ENCODE measurements at regions not wholly inside any gene's neighbourhood (a gene's known extent, or its start where the extent isn't known, plus 50 kb on each side); places are given as distances from the start of the nearest gene placed in this dataset.

- Histone ChIP-seq H3K4me3 (ENCODE audit: control extremely low read depth in 1 of 5, extremely low read depth in 1 of 5, insufficient read depth in 1 of 5, low read depth in 2 of 5, low read length in 4 of 5) (no peak overlapping the region), H3K9me3 (ENCODE audit: control extremely low read depth in 1 of 3, control insufficient read depth in 2 of 3, insufficient read depth in 1 of 3, low read length in 2 of 3) (no peaks in the 10 kb centered on the region), H4K20me1 (ENCODE audit: control insufficient read depth, insufficient read depth, low read length, poor library complexity, severe bottlenecking) (no peaks in the 10 kb centered on the region), H3K27ac (ENCODE audit: low read length in 2 of 2) (no peak overlapping the region), H3K79me2 (ENCODE audit: control insufficient read depth, insufficient read depth, low read length) (no peaks in the 10 kb centered on the region), H3K36me3 (replicated peaks in 1 of 2; ENCODE audit: control extremely low read depth in 1 of 2, control insufficient read depth in 1 of 2, extremely low read depth in 1 of 2, insufficient read depth in 2 of 2, low read length in 1 of 2) (no peaks in the 10 kb centered on the region), H3K27me3 (replicated peaks in 1 of 4; ENCODE audit: control extremely low read depth in 1 of 4, control insufficient read depth in 3 of 4, insufficient read depth in 4 of 4, low read length in 3 of 4) (peaks cover 0 to 11% (median 0%) of the 10 kb centered on the region in 4 experiments), H2AFZ (ENCODE audit: insufficient read depth, low read depth, low read length, poor library complexity, severe bottlenecking) (no peak overlapping the region), H3K4me2 (replicated peaks; ENCODE audit: low read depth, low read length, poor library complexity, severe bottlenecking) (no peak overlapping the region), H3K4me1 (ENCODE audit: control insufficient read depth in 2 of 2, insufficient read depth in 2 of 2, low read length in 2 of 2) (no peaks in the 10 kb centered on the region), H3K9ac (ENCODE audit: low read length) (no peak overlapping the region)
- ATAC-seq (ENCODE audit: low read depth) (no peak), DNase-seq (no peak)
- Mint-ChIP-seq H3K27me3 (peaks cover 18% of the 10 kb centered on the region), H3K4me3 (no peak overlapping the region), H3K27ac (no peak overlapping the region), H3K9me3 (ENCODE audit: insufficient read depth) (no peaks in the 10 kb centered on the region), H3K4me1 (no peaks in the 10 kb centered on the region)
- intact Hi-C loops (cut with micrococcal nuclease), result no loop called here
- no peak for TF ChIP-seq EZH2 (IDR thresholded peaks at IDR 0.05; ENCODE audit: borderline replicate concordance, insufficient read depth, low read depth, low read length, poor library complexity, severe bottlenecking)
- no peak for TF ChIP-seq CTCF (IDR thresholded peaks at IDR 0.05)
- WGBS (ENCODE audit: insufficient coverage), result no CpG with 5 or more reads among the region's 2 CpGs
- POLR2A ChIA-PET, result no interaction called here
- CTCF ChIA-PET, result no interaction called here
These were observed 137.3 kb downstream of the VEGFA start for GRCh38 chr6:43907312-43907711.

GRCh38 chr6:43904311-43905123 lies 134.5 kb downstream of the VEGFA start:
- Mint-ChIP-seq H3K4me1 (no peaks in the 10 kb centered on the region), H3K9me3 (ENCODE audit: insufficient read depth) (no peaks in the 10 kb centered on the region), H3K27ac (no peak overlapping the region), H3K4me3 (no peak overlapping the region), H3K27me3 (peaks cover 18% of the 10 kb centered on the region)
- intact Hi-C loops (cut with micrococcal nuclease), result no loop called here
- no peaks in the 10 kb centered on the region for H3K79me2 ChIP-seq (ENCODE audit: control insufficient read depth, insufficient read depth, low read length)
- ChIA-PET CTCF (no interaction called here), POLR2A (no interaction called here)
- no peak overlapping the region for H3K4me2 ChIP-seq (replicated peaks; ENCODE audit: low read depth, low read length, poor library complexity, severe bottlenecking)
- peaks cover 0 to 11% (median 0%) of the 10 kb centered on the region in 4 experiments for H3K27me3 ChIP-seq (replicated peaks in 1 of 4; ENCODE audit: control extremely low read depth in 1 of 4, control insufficient read depth in 3 of 4, insufficient read depth in 4 of 4, low read length in 3 of 4)
- ATAC-seq (ENCODE audit: low read depth) (no peak), DNase-seq (no peak)
- no peaks in the 10 kb centered on the region for H3K4me1 ChIP-seq (ENCODE audit: control insufficient read depth in 2 of 2, insufficient read depth in 2 of 2, low read length in 2 of 2)
- 100% methylated on average over 1 of the region's 6 CpGs for WGBS (ENCODE audit: insufficient coverage)
- no peaks in the 10 kb centered on the region for H3K9me3 ChIP-seq (ENCODE audit: control extremely low read depth in 1 of 3, control insufficient read depth in 2 of 3, insufficient read depth in 1 of 3, low read length in 2 of 3)
- H2AFZ ChIP-seq (ENCODE audit: insufficient read depth, low read depth, low read length, poor library complexity, severe bottlenecking), result no peak overlapping the region
- H3K36me3 ChIP-seq (replicated peaks in 1 of 2; ENCODE audit: control extremely low read depth in 1 of 2, control insufficient read depth in 1 of 2, extremely low read depth in 1 of 2, insufficient read depth in 2 of 2, low read length in 1 of 2), result no peaks in the 10 kb centered on the region
- H3K4me3 ChIP-seq (ENCODE audit: control extremely low read depth in 1 of 5, extremely low read depth in 1 of 5, insufficient read depth in 1 of 5, low read depth in 2 of 5, low read length in 4 of 5), result no peak overlapping the region
- H4K20me1 ChIP-seq (ENCODE audit: control insufficient read depth, insufficient read depth, low read length, poor library complexity, severe bottlenecking), result no peaks in the 10 kb centered on the region
- no peak overlapping the region for H3K27ac ChIP-seq (ENCODE audit: low read length in 2 of 2)
- no peak for TF ChIP-seq EZH2 (IDR thresholded peaks at IDR 0.05; ENCODE audit: borderline replicate concordance, insufficient read depth, low read depth, low read length, poor library complexity, severe bottlenecking)
- TF ChIP-seq CTCF (IDR thresholded peaks at IDR 0.05), result no peak
- H3K9ac ChIP-seq (ENCODE audit: low read length), result no peak overlapping the region

All from B cell (primary cell).